IMR-90 (cell line): ENCODE measurements at regions not wholly inside any gene's neighbourhood (a gene's known extent, or its start where the extent isn't known, plus 50 kb on each side); places are given as distances from the start of the nearest gene placed in this dataset.
"Not testable (repeated sequence)": the region's sequence is repeated elsewhere in the genome, so short reads cannot be mapped to it uniquely, and the experiment has no call there.

Source experiments
- ATAC-seq: fragments of 200-7000 bp; cut with Tn5 transposase; 2 replicates; pipeline ENCODE4 v1.9.1; 2020; ENCODE audit warnings: low read depth, mild to moderate bottlenecking, moderate library complexity
- BruUV-seq: library from RNA; stranded (reverse); fragments of 400-500 nt; replicated peaks from 2 replicates; lab custom pipeline; 2021; lab: Mats Ljungman, UMichigan
- CTCF ChIA-PET: fragments of 300-600 bp; formaldehyde crosslinking; extraction: SDS; loops from one replicate; lab custom pipeline; 2021; ENCODE audit warnings: antibody characterized with exemption; lab: Yijun Ruan, JAX
- POLR2A ChIA-PET: fragments of 300-600 bp; sonication (Branson Sonifier 250); formaldehyde crosslinking; loops from one replicate; lab custom pipeline; 2022; ENCODE audit warnings: antibody characterized with exemption; ENCODE audit not compliant: unreplicated experiment; lab: Charles Lee
- DNase-seq: peaks from one replicate; pipeline ENCODE4 v3.0.0; 2013
- H2AFZ ChIP-seq: replicated peaks from 2 replicates; pipeline ENCODE3; 2013; ENCODE audit warnings: low read length, mild to moderate bottlenecking; ENCODE audit not compliant: poor library complexity
- H2AK5ac ChIP-seq: 2 replicates; pipeline ENCODE4 v1.6.1; 2013; ENCODE audit warnings: low read depth, low read length, inconsistent platforms
- H2AK9ac ChIP-seq: replicated peaks from 2 replicates; pipeline ENCODE3; 2013; ENCODE audit warnings: mild to moderate bottlenecking, low read depth, low read length, moderate library complexity; ENCODE audit not compliant: poor library complexity
- H2BK120ac ChIP-seq: 2 replicates; pipeline ENCODE4 v1.6.1; 2013; ENCODE audit warnings: low read depth, low read length, inconsistent platforms
- H2BK15ac ChIP-seq: 3 replicates; pipeline ENCODE4 v1.6.1; 2013; ENCODE audit warnings: low read depth, low read length, inconsistent platforms
- H2BK20ac ChIP-seq: 2 replicates; pipeline ENCODE4 v1.6.1; 2013; ENCODE audit warnings: low read depth, mild to moderate bottlenecking, inconsistent platforms, low read length, moderate library complexity
- H2BK5ac ChIP-seq: 2 replicates; pipeline ENCODE4 v1.6.1; 2013; ENCODE audit warnings: mild to moderate bottlenecking, low read depth, low read length, inconsistent platforms; ENCODE audit not compliant: poor library complexity, severe bottlenecking
- H3K14ac ChIP-seq: replicated peaks from 2 replicates; pipeline ENCODE4 v1.6.1; 2013; ENCODE audit warnings: low read depth, low read length, inconsistent platforms
- H3K18ac ChIP-seq: 2 replicates; pipeline ENCODE4 v1.6.1; 2013; ENCODE audit warnings: low read depth, low read length, control low read depth
- H3K23ac ChIP-seq: 2 replicates; pipeline ENCODE4 v1.6.1; 2013; ENCODE audit warnings: low read depth, low read length, inconsistent platforms
- H3K27ac ChIP-seq: 2 replicates; pipeline ENCODE4 v1.5.1; 2013; ENCODE audit warnings: mild to moderate bottlenecking, control low read depth, low read length; ENCODE audit not compliant: insufficient read depth
- H3K27me3 ChIP-seq: 2 replicates; pipeline ENCODE4 v1.6.1; 2013; ENCODE audit warnings: low read length; ENCODE audit not compliant: control insufficient read depth, insufficient read depth
- H3K36me3 ChIP-seq: 2 replicates; pipeline ENCODE4 v1.6.1; 2013; ENCODE audit warnings: low read length, mixed read lengths; ENCODE audit not compliant: control insufficient read depth, insufficient read depth
- H3K4ac ChIP-seq: 2 replicates; pipeline ENCODE4 v1.6.1; 2013; ENCODE audit warnings: low read depth, low read length, inconsistent platforms
- H3K4me1 ChIP-seq: 2 replicates; pipeline ENCODE4 v1.6.1; 2013; ENCODE audit warnings: low read length, mixed read lengths; ENCODE audit not compliant: control insufficient read depth, insufficient read depth
- H3K4me2 ChIP-seq: 2 replicates; pipeline ENCODE4 v1.6.1; 2013; ENCODE audit warnings: low read depth, mild to moderate bottlenecking, control low read depth, low read length, moderate library complexity
- H3K4me3 ChIP-seq: 2 replicates; pipeline ENCODE4 v1.5.1; 2013; ENCODE audit warnings: low read depth, mild to moderate bottlenecking, control low read depth, low read length, moderate library complexity; ENCODE audit not compliant: insufficient read depth
- H3K56ac ChIP-seq: 2 replicates; pipeline ENCODE4 v1.6.1; 2013; ENCODE audit warnings: low read length, inconsistent platforms; ENCODE audit not compliant: insufficient read depth; ENCODE audit errors: extremely low read depth
- H3K79me1 ChIP-seq, 2 experiments: 2 replicates each; pipeline ENCODE4 v1.6.1; 2013; ENCODE audit warnings: low read length in 2 of 2, inconsistent platforms in 1 of 2, low read depth in 1 of 2
- H3K9ac ChIP-seq: 2 replicates; pipeline ENCODE4 v1.6.1; 2013; ENCODE audit warnings: low read depth, low read length, control low read depth
- H3K9me1 ChIP-seq: 2 replicates; pipeline ENCODE4 v1.6.1; 2013; ENCODE audit warnings: low read length, inconsistent platforms; ENCODE audit not compliant: insufficient read depth
- H3K9me3 ChIP-seq: 2 replicates; pipeline ENCODE4 v1.6.1; 2013; ENCODE audit warnings: low read length; ENCODE audit not compliant: control insufficient read depth, insufficient read depth
- H4K20me1 ChIP-seq: 2 replicates; pipeline ENCODE4 v1.6.1; 2013; ENCODE audit warnings: low read length, inconsistent platforms; ENCODE audit not compliant: insufficient read depth
- H4K5ac ChIP-seq: 2 replicates; pipeline ENCODE4 v1.6.1; 2013; ENCODE audit warnings: mild to moderate bottlenecking, low read depth, low read length, control low read depth
- H4K8ac ChIP-seq, 2 experiments: 2 replicates each; pipeline ENCODE4 v1.6.1; 2013; ENCODE audit warnings: low read depth in 2 of 2, low read length in 2 of 2, control low read depth in 1 of 2, inconsistent platforms in 1 of 2
- H4K91ac ChIP-seq: 2 replicates; pipeline ENCODE4 v1.6.1; 2013; ENCODE audit warnings: low read depth, low read length, inconsistent platforms; ENCODE audit not compliant: insufficient read depth
- WGBS, 2 experiments: methylation state at CpG; one replicate each; pipeline versions ENCODE4 v1.1.5 to v1.1.7; 2013; ENCODE audit warnings: missing lambda C conversion rate in 2 of 2; ENCODE audit not compliant: insufficient read length in 1 of 2; ENCODE audit errors: extremely low coverage in 2 of 2; 5-methylcytosine and 5-hydroxymethylcytosine counted together
- dilution Hi-C: fragments of 300-500 bp; cut with HindIII; formaldehyde crosslinking; loops from one replicate; pipeline ENCODE4 v1.14.3; 2018; ENCODE audit warnings: low sequenced_read_pairs; ENCODE audit not compliant: unreplicated experiment
- in situ Hi-C: fragments of 300-500 bp; cut with MboI; formaldehyde crosslinking; loops from 3 replicates; pipeline ENCODE4 v1.14.3; 2019; ENCODE audit warnings: low sequenced_read_pairs, inconsistent platforms, mixed read lengths
- intact Hi-C: fragments of 100-400 bp; cut with micrococcal nuclease; formaldehyde crosslinking; loops from 2 replicates; pipeline ENCODE4 v1.10.0; 2022

GRCh38 chrX:115725370-115725769 lies 164.4 kb downstream of the PLS3 start:
- dilution Hi-C loops, H3K14ac ChIP-seq, H2BK15ac ChIP-seq, H3K9me3 ChIP-seq, H3K4ac ChIP-seq, POLR2A ChIA-PET, H4K8ac ChIP-seq, H3K18ac ChIP-seq, in situ Hi-C loops, H3K4me3 ChIP-seq, H3K27ac ChIP-seq, H4K20me1 ChIP-seq, CTCF ChIA-PET, H3K36me3 ChIP-seq, DNase-seq, intact Hi-C loops, H2AFZ ChIP-seq, H3K4me1 ChIP-seq, BruUV-seq, H2BK120ac ChIP-seq, H3K9me1 ChIP-seq, H3K27me3 ChIP-seq, H4K91ac ChIP-seq, H2BK5ac ChIP-seq, H4K5ac ChIP-seq, H2BK20ac ChIP-seq, H3K79me1 ChIP-seq, H3K56ac ChIP-seq, ATAC-seq, H2AK5ac ChIP-seq, H3K23ac ChIP-seq, H3K9ac ChIP-seq, H3K4me2 ChIP-seq, H2AK9ac ChIP-seq: not testable (repeated sequence)
- WGBS, 2 experiments = no CpG with 5 or more reads among the region's 26 CpGs

DNA sequence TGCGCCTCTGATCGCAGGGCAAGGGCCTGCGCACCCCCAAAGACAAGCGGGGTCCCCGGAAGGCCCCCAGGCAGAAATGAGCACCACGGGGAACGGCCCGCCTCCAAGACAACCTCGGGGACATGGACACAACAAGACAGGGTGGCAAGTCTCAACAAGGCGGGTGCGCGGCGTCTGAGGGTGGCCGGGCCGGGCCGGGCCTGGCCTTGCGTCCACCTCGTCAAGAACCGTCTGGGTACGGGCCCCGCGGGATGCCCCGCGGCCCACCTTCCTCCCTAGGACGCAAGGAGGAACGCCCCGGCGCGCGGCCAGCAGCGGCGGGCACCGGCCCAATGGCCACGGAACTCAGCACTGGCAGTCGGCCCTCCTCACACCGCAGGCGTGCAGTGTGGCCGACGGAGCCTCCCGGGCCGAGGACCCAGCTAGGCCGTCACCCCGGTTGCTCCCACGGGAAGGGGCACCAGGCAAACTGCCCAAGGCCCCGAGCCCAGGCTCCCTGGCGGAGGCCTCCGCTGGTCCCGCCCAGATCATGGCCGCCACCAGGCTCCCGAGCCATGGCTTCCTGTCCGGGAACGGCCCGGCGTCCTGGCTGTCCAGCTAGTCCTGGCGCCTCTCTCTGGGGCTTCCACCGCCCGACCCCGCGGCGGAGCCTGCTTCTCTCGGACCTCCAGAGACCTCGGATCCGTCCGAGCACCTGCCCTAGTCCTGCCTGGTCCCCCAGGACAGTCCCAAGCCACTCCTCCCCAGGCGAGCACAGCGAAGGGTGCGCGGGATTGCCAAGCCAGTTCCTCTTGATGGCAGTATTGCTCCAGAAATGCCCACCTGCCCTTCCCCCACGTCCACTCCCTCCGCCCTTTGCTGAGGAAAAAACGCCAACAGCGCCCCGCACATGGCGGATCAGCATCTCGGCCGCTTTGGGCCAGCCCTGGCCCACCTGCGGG lies 167.1 kb downstream of the PLS3 start:
- H2AFZ ChIP-seq, BruUV-seq, H3K23ac ChIP-seq, H3K4ac ChIP-seq, POLR2A ChIA-PET, H3K14ac ChIP-seq, H2BK20ac ChIP-seq, H4K20me1 ChIP-seq, intact Hi-C loops, H2AK5ac ChIP-seq, H3K18ac ChIP-seq, H3K79me1 ChIP-seq, H2AK9ac ChIP-seq, H2BK5ac ChIP-seq, H3K9me1 ChIP-seq, H3K27ac ChIP-seq, H3K4me1 ChIP-seq, H4K5ac ChIP-seq, H2BK15ac ChIP-seq, H3K9ac ChIP-seq, H4K91ac ChIP-seq, H3K36me3 ChIP-seq, H4K8ac ChIP-seq, in situ Hi-C loops, CTCF ChIA-PET, H2BK120ac ChIP-seq, DNase-seq, H3K27me3 ChIP-seq, H3K4me2 ChIP-seq, H3K9me3 ChIP-seq, H3K4me3 ChIP-seq, dilution Hi-C loops, H3K56ac ChIP-seq: not testable (repeated sequence)
- no CpG with 5 or more reads among the region's 77 CpGs for WGBS, 2 experiments
- peak; percentile 97 for ATAC-seq
